PFSK-1 (cell line): ENCODE measurements at regions not wholly inside any gene's neighbourhood (a gene's known extent, or its start where the extent isn't known, plus 50 kb on each side); places are given as distances from the start of the nearest gene placed in this dataset.

Experiments
- POLR2AphosphoS5 ChIP-seq: IDR thresholded peaks from 2 replicates; pipeline ENCODE4 v1.6.1; 2012; ENCODE audit warnings: low read depth, mild to moderate bottlenecking, control low read depth, low read length, moderate library complexity
- REST ChIP-seq, 2 experiments: IDR thresholded peaks; 2 replicates each; pipeline versions ENCODE4 v1.6.1 to v1.8.0; 2011 to 2012; ENCODE audit warnings: low read depth in 2 of 2, low read length in 2 of 2, control low read depth in 1 of 2, inconsistent platforms in 1 of 2, mild to moderate bottlenecking in 1 of 2, moderate library complexity in 1 of 2; ENCODE audit not compliant: insufficient read depth in 1 of 2

- TF ChIP-seq REST (IDR thresholded peaks at IDR 0.05; ENCODE audit: insufficient read depth in 1 of 2, low read depth in 2 of 2, low read length in 2 of 2), result no peak
- TF ChIP-seq POLR2AphosphoS5, result no peak
Measured at GRCh38 chr13:33957497-33957905, 139.6 kb downstream of the RFC3 start.
